ENCODE measurements at regions not wholly inside any gene's neighbourhood (a gene's known extent, or its start where the extent isn't known, plus 50 kb on each side); places are given as distances from the start of the nearest gene placed in this dataset.

- no peaks in the 10 kb centered on the region for H3K9me3 ChIP-seq (ENCODE audit: low read length)
- ChIA-PET POLR2A (no interaction called here), CTCF (ENCODE audit: low intra/inter-chr PET ratio, low total read pairs) (no interaction called here)
- no peaks in the 10 kb centered on the region for H3K27me3 ChIP-seq (ENCODE audit: control insufficient read depth in 1 of 2, insufficient read depth in 2 of 2, low read length in 2 of 2)
- H3K9ac ChIP-seq (ENCODE audit: insufficient read depth, low read depth, low read length): no peak overlapping the region
- no peak overlapping the region for H2AFZ ChIP-seq (ENCODE audit: low read length)
- no peak overlapping the region for H3K4me2 ChIP-seq (ENCODE audit: low read depth, low read length)
- H3K36me3 ChIP-seq (replicated peaks in 1 of 2; ENCODE audit: control insufficient read depth in 1 of 2, insufficient read depth in 2 of 2, low read length in 2 of 2): no peaks in the 10 kb centered on the region
- no peak overlapping the region for H3K27ac ChIP-seq (ENCODE audit: extremely low read length, insufficient read depth, low read length)
- no peak overlapping the region for H3K4me3 ChIP-seq (replicated peaks in 1 of 3; ENCODE audit: insufficient read depth in 1 of 3, low read depth in 2 of 3, low read length in 3 of 3)
- H3K4me1 ChIP-seq (ENCODE audit: insufficient read depth, low read length): peaks cover 8% of the 10 kb centered on the region
- no peaks in the 10 kb centered on the region for H3K79me2 ChIP-seq (ENCODE audit: insufficient read depth, low read length)
- intact Hi-C loops (cut with micrococcal nuclease; ENCODE audit: unreplicated experiment): no loop called here
- DNase-seq (ENCODE audit: low spot score) (no peak), FAIRE-seq (no peak), ATAC-seq (no peak)
- no peak for TF ChIP-seq GATAD2A (CRISPR knock-in tag; IDR thresholded peaks at IDR 0.05)
- TF ChIP-seq PRDM15 (CRISPR knock-in tag; IDR thresholded peaks at IDR 0.05): no peak
- TF ChIP-seq AKAP8 (CRISPR knock-in tag; IDR thresholded peaks at IDR 0.05): no peak
- TF ChIP-seq JDP2 (CRISPR knock-in tag; IDR thresholded peaks at IDR 0.05; ENCODE audit: borderline replicate concordance): no peak
- no peak for TF ChIP-seq TFAP4 (IDR thresholded peaks at IDR 0.05; ENCODE audit: borderline replicate concordance, low read depth)
- no peak for TF ChIP-seq KLF12 (CRISPR knock-in tag; IDR thresholded peaks at IDR 0.05; ENCODE audit: borderline replicate concordance)
- no peak for TF ChIP-seq ZNF574 (CRISPR knock-in tag; IDR thresholded peaks at IDR 0.05)
- TF ChIP-seq EHMT2 (IDR thresholded peaks at IDR 0.05; ENCODE audit: borderline replicate concordance, low read depth, low read length): no peak
- no peak for TF ChIP-seq SPEN (CRISPR knock-in tag; IDR thresholded peaks at IDR 0.05; ENCODE audit: low read depth)
- no peak for TF ChIP-seq ZMYM3 (CRISPR knock-in tag; IDR thresholded peaks at IDR 0.05)
- TF ChIP-seq SP1 (IDR thresholded peaks at IDR 0.05): no peak
- TF ChIP-seq SP1 (CRISPR knock-in tag; IDR thresholded peaks at IDR 0.05): no peak
- no peak for TF ChIP-seq PTBP1 (IDR thresholded peaks at IDR 0.05; ENCODE audit: low read depth, low read length, poor library complexity, severe bottlenecking)
- TF ChIP-seq ZNF672 (CRISPR knock-in tag; IDR thresholded peaks at IDR 0.05): no peak
- TF ChIP-seq MBD4 (IDR thresholded peaks at IDR 0.05; ENCODE audit: borderline replicate concordance, low read length): no peak
- no peaks in the 10 kb centered on the region for H4K20me1 ChIP-seq (ENCODE audit: insufficient read depth, low read length)
- BruUV-seq (replicated peaks): no TSS peak
- WGBS (ENCODE audit: low lambda C conversion rate): 10% methylated on average over 2 of the region's 2 CpGs
- in situ Hi-C loops (cut with HindIII; ENCODE audit: extremely low pct_ligation_motif_present, low pct_unique_long_range_greater_than_20kb): no loop called here
Observed at GRCh38 chr9:99471033-99471432, 249.0 kb downstream of the SEC61B start.
